PC-9 (cell line): ENCODE measurements at regions not wholly inside any gene's neighbourhood (a gene's known extent, or its start where the extent isn't known, plus 50 kb on each side); places are given as distances from the start of the nearest gene placed in this dataset.

Experiments used
- BruUV-seq: library from RNA; stranded (reverse); fragments of 400-500 nt; replicated peaks from 2 replicates; lab custom pipeline; 2021; lab: Mats Ljungman, UMichigan
- CTCF ChIA-PET: fragments of 300-600 bp; sonication (Branson Sonifier 250); formaldehyde crosslinking; loops from one replicate; lab custom pipeline; 2022; ENCODE audit warnings: antibody characterized with exemption; lab: Charles Lee
- POLR2A ChIA-PET: fragments of 300-600 bp; sonication (Branson Sonifier 250); formaldehyde crosslinking; loops from one replicate; lab custom pipeline; 2022; ENCODE audit warnings: antibody characterized with exemption; ENCODE audit not compliant: unreplicated experiment; lab: Charles Lee
- DNase-seq, 2 experiments: peaks; one replicate each; pipeline versions ENCODE4 v3.0.0 to v3.0.0-alpha.2; 2015 to 2022; ENCODE audit warnings: mixed read lengths in 1 of 2
- H2AFZ ChIP-seq: fragments of 200-600 bp; sonication (generic); 2 replicates; pipeline ENCODE4 v1.8.1; 2017; ENCODE audit warnings: antibody characterized with exemption
- H3F3A ChIP-seq: fragments of 200-600 bp; sonication (generic); 2 replicates; pipeline ENCODE4 v1.8.1; 2017; ENCODE audit warnings: antibody characterized with exemption, mild to moderate bottlenecking, low read depth; ENCODE audit not compliant: insufficient read depth
- H3K27ac ChIP-seq: fragments of 200-600 bp; sonication (generic); 2 replicates; pipeline ENCODE4 v1.6.1; 2016; ENCODE audit warnings: mixed run types
- H3K27me3 ChIP-seq: fragments of 200-600 bp; sonication (generic); 2 replicates; pipeline ENCODE4 v1.6.1; 2016; ENCODE audit warnings: low read depth, mixed run types; ENCODE audit not compliant: insufficient read depth
- H3K36me3 ChIP-seq: fragments of 200-600 bp; sonication (generic); 2 replicates; pipeline ENCODE4 v1.6.1; 2016; ENCODE audit warnings: low read depth, mixed run types
- H3K4me1 ChIP-seq: fragments of 200-600 bp; sonication (generic); replicated peaks from 2 replicates; pipeline ENCODE4 v1.6.1; 2016; ENCODE audit warnings: mixed run types; ENCODE audit not compliant: insufficient read depth
- H3K4me2 ChIP-seq: fragments of 200-600 bp; sonication (generic); 2 replicates; pipeline ENCODE4 v1.6.1; 2017; ENCODE audit warnings: mixed run types
- H3K4me3 ChIP-seq: fragments of 200-600 bp; sonication (generic); 2 replicates; pipeline ENCODE4 v1.6.1; 2016; ENCODE audit warnings: mixed run types
- H3K79me2 ChIP-seq: fragments of 200-600 bp; sonication (generic); 2 replicates; pipeline ENCODE4 v1.6.1; 2017; ENCODE audit warnings: low read depth, mixed run types
- H3K9me2 ChIP-seq: fragments of 200-600 bp; sonication (generic); 2 replicates; pipeline ENCODE4 v1.8.1; 2017; ENCODE audit warnings: mild to moderate bottlenecking; ENCODE audit not compliant: insufficient read depth
- H3K9me3 ChIP-seq: fragments of 200-600 bp; sonication (generic); 2 replicates; pipeline ENCODE4 v1.8.1; 2016; ENCODE audit warnings: low read depth; ENCODE audit not compliant: insufficient read depth
- H4K20me1 ChIP-seq: fragments of 200-600 bp; sonication (generic); 2 replicates; pipeline ENCODE4 v1.8.1; 2017; ENCODE audit not compliant: insufficient read depth
- CTCF ChIP-seq: fragments of 200-600 bp; sonication (generic); conservative IDR thresholded peaks from 2 replicates; pipeline ENCODE4 v1.6.1; 2017; ENCODE audit warnings: mixed run types, antibody characterized with exemption, mild to moderate bottlenecking, moderate library complexity
- EZH2 ChIP-seq: fragments of 200-600 bp; sonication (generic); IDR thresholded peaks from 2 replicates; pipeline ENCODE4 v1.8.0; 2017; ENCODE audit warnings: antibody characterized with exemption, low read depth
- intact Hi-C: fragments of 100-400 bp; cut with micrococcal nuclease; formaldehyde crosslinking; loops from one replicate; pipeline ENCODE4 v1.10.0; 2022; ENCODE audit not compliant: unreplicated experiment

- Histone ChIP-seq H3K4me1 (no peaks in the 10 kb centered on the region), H4K20me1 (no peaks in the 10 kb centered on the region), H3K4me2 (no peak overlapping the region), H3K4me3 (no peak overlapping the region), H3K9me3 (no peaks in the 10 kb centered on the region; the same call in 1 of the 2 replicates), H3K79me2 (no peaks in the 10 kb centered on the region), H3K9me2 (no peaks in the 10 kb centered on the region), H3F3A (no peaks in the 10 kb centered on the region), H3K27ac (no peak overlapping the region), H3K36me3 (no peaks in the 10 kb centered on the region), H3K27me3 (no peaks in the 10 kb centered on the region), H2AFZ (no peak overlapping the region)
- CTCF ChIA-PET = no interaction called here
- TF ChIP-seq CTCF (no peak), EZH2 (no peak)
- intact Hi-C loops = no loop called here
- no TSS peak for BruUV-seq
- POLR2A ChIA-PET = no interaction called here
- no peak for DNase-seq
Observed at GRCh38 chr18:26696786-26697185, 148.4 kb upstream of the KCTD1 start.

- ChIA-PET CTCF (no interaction called here), POLR2A (interaction anchor here (0.6 kb wide), 1 partner anchor 40 kb away, joined by 9 read pairs; no protein-coding TSS in a partner anchor)
- Histone ChIP-seq H3K27ac (no peak overlapping the region), H3F3A (no peaks in the 10 kb centered on the region), H3K27me3 (no peaks in the 10 kb centered on the region), H4K20me1 (no peaks in the 10 kb centered on the region), H3K4me1 (no peaks in the 10 kb centered on the region), H3K9me2 (no peaks in the 10 kb centered on the region), H3K9me3 (no peaks in the 10 kb centered on the region; the same call in 1 of the 2 replicates), H2AFZ (no peak overlapping the region), H3K4me3 (no peak overlapping the region), H3K36me3 (no peaks in the 10 kb centered on the region), H3K79me2 (no peaks in the 10 kb centered on the region), H3K4me2 (no peak overlapping the region)
- intact Hi-C loops = no loop called here
- TF ChIP-seq CTCF (no peak), EZH2 (no peak)
- BruUV-seq = no TSS peak
- DNase-seq = no peak
Observed at GRCh38 chr18:26696308-26696707, 148.0 kb upstream of the KCTD1 start.

- TF ChIP-seq EZH2 = no peak
- no peak for TF ChIP-seq CTCF
- no peaks in the 10 kb centered on the region for H3K27me3 ChIP-seq
- no peaks in the 10 kb centered on the region for H3K36me3 ChIP-seq
- H3K27ac ChIP-seq = no peak overlapping the region
- no peaks in the 10 kb centered on the region for H3K4me1 ChIP-seq
- H3K4me3 ChIP-seq = no peak overlapping the region
- no peaks in the 10 kb centered on the region for H3K9me2 ChIP-seq
- BruUV-seq = no TSS peak
- H3K9me3 ChIP-seq = no peaks in the 10 kb centered on the region; the same call in 1 of the 2 replicates
- H3F3A ChIP-seq = no peaks in the 10 kb centered on the region
- ChIA-PET CTCF (no interaction called here), POLR2A (no interaction called here)
- no peaks in the 10 kb centered on the region for H3K79me2 ChIP-seq
- H4K20me1 ChIP-seq = no peaks in the 10 kb centered on the region
- H3K4me2 ChIP-seq = no peak overlapping the region
- intact Hi-C loops = no loop called here
- no peak for DNase-seq
- no peak overlapping the region for H2AFZ ChIP-seq
Observed at GRCh38 chr18:26689226-26689879, 141.0 kb upstream of the KCTD1 start.
